Endothelial cell (in vitro differentiated cells): ENCODE measurements at regions not wholly inside any gene's neighbourhood (a gene's known extent, or its start where the extent isn't known, plus 50 kb on each side); places are given as distances from the start of the nearest gene placed in this dataset.

Experiments used
- DNase-seq: peaks from one replicate; pipeline ENCODE4 v3.0.0; 2021; ENCODE audit warnings: low spot score
- H3K27ac Mint-ChIP-seq: one replicate; pipeline ENCODE4 v1.8.0; 2021; ENCODE audit warnings: mixed read lengths, inconsistent platforms; ENCODE audit not compliant: unreplicated experiment
- H3K27me3 Mint-ChIP-seq: one replicate; pipeline ENCODE4 v1.8.0; 2021; ENCODE audit warnings: mild to moderate bottlenecking, moderate library complexity, mixed read lengths, inconsistent platforms; ENCODE audit not compliant: unreplicated experiment
- H3K36me3 Mint-ChIP-seq: one replicate; pipeline ENCODE4 v1.8.0; 2021; ENCODE audit warnings: mild to moderate bottlenecking, low read depth, mixed read lengths, inconsistent platforms; ENCODE audit not compliant: unreplicated experiment
- H3K4me1 Mint-ChIP-seq: one replicate; pipeline ENCODE4 v1.8.0; 2021; ENCODE audit warnings: mild to moderate bottlenecking, mixed read lengths, inconsistent platforms; ENCODE audit not compliant: unreplicated experiment
- H3K4me3 Mint-ChIP-seq: one replicate; pipeline ENCODE4 v1.8.0; 2021; ENCODE audit warnings: mild to moderate bottlenecking, mixed read lengths, inconsistent platforms; ENCODE audit not compliant: unreplicated experiment
- H3K9me3 Mint-ChIP-seq: one replicate; pipeline ENCODE4 v1.8.0; 2021; ENCODE audit warnings: mixed read lengths, inconsistent platforms; ENCODE audit not compliant: unreplicated experiment
- CTCF ChIP-seq: fragments of 200-600 bp; sonication (generic); IDR thresholded peaks from one replicate; pipeline ENCODE4 v1.5.0; 2021; ENCODE audit warnings: antibody characterized with exemption; ENCODE audit not compliant: unreplicated experiment

DNA sequence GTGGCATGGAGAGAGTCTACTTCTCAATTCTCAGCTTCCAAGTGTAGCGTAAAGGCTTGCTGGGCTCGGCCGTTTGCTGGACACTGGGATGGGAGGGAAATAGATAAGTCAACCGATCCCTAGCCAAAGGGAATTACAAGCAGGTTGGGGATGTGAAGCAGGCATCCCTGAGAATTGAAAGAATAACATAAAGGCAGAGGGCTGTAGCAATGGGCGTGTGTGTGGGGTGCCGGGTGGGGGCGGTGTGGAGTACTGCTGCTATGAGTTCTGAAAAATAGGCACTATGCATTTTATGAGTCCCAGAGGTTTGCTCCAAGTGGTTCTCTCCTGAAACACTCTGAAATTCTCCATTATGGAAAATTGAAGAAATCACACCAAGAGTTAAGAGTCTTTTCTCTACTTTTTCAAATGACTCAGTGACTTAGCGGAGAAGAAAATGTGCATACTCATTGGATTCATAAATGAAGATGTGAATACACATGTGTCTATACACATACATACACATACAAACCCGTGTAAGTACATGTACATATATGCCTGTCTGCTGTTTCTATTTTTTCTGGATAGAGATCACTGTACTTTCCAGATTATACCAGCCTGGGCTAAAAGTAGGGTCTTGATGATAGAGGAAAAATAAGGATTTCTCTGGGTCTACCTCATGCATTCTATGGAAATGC lies 65.4 kb downstream of the ADRA2A start:
- TF ChIP-seq CTCF, result no peak
- H3K4me1 Mint-ChIP-seq, result peaks cover 8% of the 10 kb centered on the region
- H3K27me3 Mint-ChIP-seq, result no peaks in the 10 kb centered on the region
- no peaks in the 10 kb centered on the region for H3K9me3 Mint-ChIP-seq
- H3K36me3 Mint-ChIP-seq, result no peaks in the 10 kb centered on the region
- no peak overlapping the region for H3K4me3 Mint-ChIP-seq
- H3K27ac Mint-ChIP-seq, result no peak overlapping the region
- DNase-seq, result no peak

GRCh38 chr10:111146025-111146640 lies 69.3 kb downstream of the ADRA2A start:
- H3K4me1 Mint-ChIP-seq, result peaks cover 3% of the 10 kb centered on the region
- no peak overlapping the region for H3K27ac Mint-ChIP-seq
- no peak for TF ChIP-seq CTCF
- DNase-seq, result no peak
- no peaks in the 10 kb centered on the region for H3K36me3 Mint-ChIP-seq
- H3K9me3 Mint-ChIP-seq, result no peaks in the 10 kb centered on the region
- no peak overlapping the region for H3K4me3 Mint-ChIP-seq
- no peaks in the 10 kb centered on the region for H3K27me3 Mint-ChIP-seq

DNA sequence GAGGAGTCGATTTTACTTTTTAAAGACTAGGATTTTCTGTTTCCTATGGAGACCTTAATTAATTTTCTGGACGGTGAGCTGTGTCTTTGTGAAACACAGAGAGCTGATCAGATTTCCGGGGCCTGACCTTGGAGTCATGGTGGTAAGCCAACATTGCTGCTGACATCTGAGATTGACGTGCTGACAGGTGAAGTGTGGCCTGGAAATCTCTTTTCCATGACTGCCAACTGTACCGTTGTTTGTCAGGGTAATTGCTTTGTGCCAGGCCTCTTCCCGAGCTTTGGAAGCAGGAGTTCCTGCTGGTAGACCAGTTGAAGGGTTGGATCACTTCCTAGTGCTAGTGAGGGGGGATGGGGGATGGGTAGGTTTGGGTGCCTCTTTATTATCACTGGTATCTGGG lies 71.2 kb downstream of the ADRA2A start:
- no peak overlapping the region for H3K4me3 Mint-ChIP-seq
- TF ChIP-seq CTCF, result no peak
- H3K36me3 Mint-ChIP-seq, result no peaks in the 10 kb centered on the region
- no peaks in the 10 kb centered on the region for H3K9me3 Mint-ChIP-seq
- DNase-seq, result no peak
- H3K27ac Mint-ChIP-seq, result no peak overlapping the region
- H3K27me3 Mint-ChIP-seq, result peaks cover 2% of the 10 kb centered on the region
- H3K4me1 Mint-ChIP-seq, result peaks cover 3% of the 10 kb centered on the region

DNA sequence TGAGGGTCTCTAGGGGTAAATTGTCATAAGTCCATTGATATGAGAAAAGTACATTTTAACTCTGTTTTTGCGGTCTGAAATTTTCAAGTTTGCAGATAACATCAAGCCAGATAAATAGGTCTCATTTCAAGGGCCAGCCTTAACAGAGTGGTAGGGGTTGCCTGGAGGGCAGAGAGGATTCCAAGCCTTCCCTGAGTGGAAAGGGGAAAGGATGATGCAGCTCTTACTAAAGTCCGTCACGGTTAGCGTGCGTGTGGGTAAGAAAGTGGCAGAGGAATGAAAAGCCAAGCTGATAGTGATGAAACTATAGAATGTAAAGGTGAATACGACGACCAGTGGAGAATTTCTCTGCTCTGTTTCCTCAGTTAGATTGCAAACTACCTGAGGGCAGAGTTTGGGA lies 71.6 kb downstream of the ADRA2A start:
- peaks cover 2% of the 10 kb centered on the region for H3K27me3 Mint-ChIP-seq
- no peak overlapping the region for H3K4me3 Mint-ChIP-seq
- H3K36me3 Mint-ChIP-seq, result no peaks in the 10 kb centered on the region
- no peak for DNase-seq
- peaks cover 3% of the 10 kb centered on the region for H3K4me1 Mint-ChIP-seq
- H3K27ac Mint-ChIP-seq, result no peak overlapping the region
- TF ChIP-seq CTCF, result no peak
- H3K9me3 Mint-ChIP-seq, result no peaks in the 10 kb centered on the region

DNA sequence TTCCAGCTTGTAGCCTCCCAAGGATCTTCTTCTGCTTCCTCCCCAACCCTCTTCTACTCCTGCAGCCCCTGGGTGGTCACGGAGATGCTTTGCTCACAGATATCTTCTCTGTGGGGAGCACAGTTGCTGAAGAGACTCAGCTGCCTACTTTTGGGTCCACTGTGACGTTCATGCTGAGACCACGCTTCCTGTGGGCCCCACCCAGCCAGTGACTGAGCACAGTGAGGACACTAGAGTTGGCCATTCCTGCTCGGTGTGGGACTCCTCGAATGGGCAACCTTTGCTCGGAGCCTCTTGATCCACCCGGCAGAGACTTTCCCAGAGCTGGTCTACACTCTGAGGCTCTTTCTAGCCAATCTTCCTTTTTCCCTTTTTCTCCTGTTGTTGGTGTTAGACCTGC lies 73.9 kb downstream of the ADRA2A start:
- no peak for TF ChIP-seq CTCF
- Mint-ChIP-seq H3K9me3 (no peaks in the 10 kb centered on the region), H3K36me3 (no peaks in the 10 kb centered on the region), H3K27ac (no peak overlapping the region), H3K4me3 (no peak overlapping the region), H3K4me1 (peaks cover 3% of the 10 kb centered on the region), H3K27me3 (peaks cover 5% of the 10 kb centered on the region)
- no peak for DNase-seq
